PC-9 (cell line): ENCODE measurements at regions not wholly inside any gene's neighbourhood (a gene's known extent, or its start where the extent isn't known, plus 50 kb on each side); places are given as distances from the start of the nearest gene placed in this dataset.

Experiments
- EZH2 ChIP-seq: fragments of 200-600 bp; sonication (generic); IDR thresholded peaks from 2 replicates; pipeline ENCODE4 v1.8.0; 2017; ENCODE audit warnings: antibody characterized with exemption, low read depth
- TF ChIP-seq, protein P1 (sequence below): fragments of 200-600 bp; sonication (generic); conservative IDR thresholded peaks from 2 replicates; pipeline ENCODE4 v1.6.1; 2017; ENCODE audit warnings: mixed run types, antibody characterized with exemption, mild to moderate bottlenecking, moderate library complexity

DNA sequence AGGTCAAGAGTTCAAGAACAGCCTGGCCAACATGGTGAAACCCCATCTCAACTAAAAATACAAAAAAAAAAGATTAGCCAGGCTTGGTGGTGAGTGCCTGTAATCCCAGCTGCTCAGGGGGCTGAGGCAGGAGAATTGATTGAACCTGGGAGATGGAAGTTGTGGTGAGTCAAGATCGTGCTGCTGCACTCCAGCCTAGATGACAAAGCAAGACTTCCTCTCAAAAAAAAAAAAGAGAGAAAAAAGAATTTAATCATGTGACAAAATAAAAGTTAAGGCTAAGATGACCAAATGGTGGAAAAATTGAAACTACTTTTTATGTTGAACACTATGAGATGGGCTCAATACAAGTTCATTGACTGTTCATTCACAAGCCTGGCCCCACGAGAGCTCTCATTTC is 141.1 kb upstream of the WDR11 start:
- TF ChIP-seq, protein P1, sequence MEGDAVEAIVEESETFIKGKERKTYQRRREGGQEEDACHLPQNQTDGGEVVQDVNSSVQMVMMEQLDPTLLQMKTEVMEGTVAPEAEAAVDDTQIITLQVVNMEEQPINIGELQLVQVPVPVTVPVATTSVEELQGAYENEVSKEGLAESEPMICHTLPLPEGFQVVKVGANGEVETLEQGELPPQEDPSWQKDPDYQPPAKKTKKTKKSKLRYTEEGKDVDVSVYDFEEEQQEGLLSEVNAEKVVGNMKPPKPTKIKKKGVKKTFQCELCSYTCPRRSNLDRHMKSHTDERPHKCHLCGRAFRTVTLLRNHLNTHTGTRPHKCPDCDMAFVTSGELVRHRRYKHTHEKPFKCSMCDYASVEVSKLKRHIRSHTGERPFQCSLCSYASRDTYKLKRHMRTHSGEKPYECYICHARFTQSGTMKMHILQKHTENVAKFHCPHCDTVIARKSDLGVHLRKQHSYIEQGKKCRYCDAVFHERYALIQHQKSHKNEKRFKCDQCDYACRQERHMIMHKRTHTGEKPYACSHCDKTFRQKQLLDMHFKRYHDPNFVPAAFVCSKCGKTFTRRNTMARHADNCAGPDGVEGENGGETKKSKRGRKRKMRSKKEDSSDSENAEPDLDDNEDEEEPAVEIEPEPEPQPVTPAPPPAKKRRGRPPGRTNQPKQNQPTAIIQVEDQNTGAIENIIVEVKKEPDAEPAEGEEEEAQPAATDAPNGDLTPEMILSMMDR, result no peak
- TF ChIP-seq EZH2, result no peak
